PFSK-1 (cell line): ENCODE measurements at regions not wholly inside any gene's neighbourhood (a gene's known extent, or its start where the extent isn't known, plus 50 kb on each side); places are given as distances from the start of the nearest gene placed in this dataset.

Source experiments
- FOXP2 ChIP-seq: optimal IDR thresholded peaks from 2 replicates; pipeline ENCODE3; 2011; ENCODE audit warnings: borderline replicate concordance, control low read depth, inconsistent platforms; ENCODE audit not compliant: insufficient read depth; ENCODE audit errors: extremely low read length, extremely low read depth
- POLR2AphosphoS5 ChIP-seq: IDR thresholded peaks from 2 replicates; pipeline ENCODE4 v1.6.1; 2012; ENCODE audit warnings: low read depth, mild to moderate bottlenecking, control low read depth, low read length, moderate library complexity
- REST ChIP-seq, 2 experiments: IDR thresholded peaks; 2 replicates each; pipeline versions ENCODE4 v1.6.1 to v1.8.0; 2011 to 2012; ENCODE audit warnings: low read depth in 2 of 2, low read length in 2 of 2, control low read depth in 1 of 2, inconsistent platforms in 1 of 2, mild to moderate bottlenecking in 1 of 2, moderate library complexity in 1 of 2; ENCODE audit not compliant: insufficient read depth in 1 of 2
- SIN3A ChIP-seq: IDR thresholded peaks from 2 replicates; pipeline ENCODE4 v1.6.1; 2012; ENCODE audit warnings: mild to moderate bottlenecking, low read length, moderate library complexity, borderline replicate concordance; ENCODE audit not compliant: insufficient read depth
- TAF1 ChIP-seq: IDR thresholded peaks from 2 replicates; pipeline ENCODE4 v1.6.1; 2012; ENCODE audit warnings: low read length, control low read depth, borderline replicate concordance; ENCODE audit not compliant: insufficient read depth

- TF ChIP-seq TAF1 (no peak), REST (IDR thresholded peaks at IDR 0.05; ENCODE audit: insufficient read depth in 1 of 2, low read depth in 2 of 2, low read length in 2 of 2) (no peak), FOXP2 (no peak), POLR2AphosphoS5 (no peak), SIN3A (no peak)
These were observed 62.8 kb upstream of the FAM20C start for GRCh38 chr7:129366-130221.

GRCh38 chr7:130222-130572 is 62.2 kb upstream of the FAM20C start:
- TF ChIP-seq SIN3A (no peak), TAF1 (no peak), FOXP2 (no peak), REST (IDR thresholded peaks at IDR 0.05; ENCODE audit: insufficient read depth in 1 of 2, low read depth in 2 of 2, low read length in 2 of 2) (no peak), POLR2AphosphoS5 (no peak)

- TF ChIP-seq POLR2AphosphoS5, result no peak
- TF ChIP-seq SIN3A, result no peak
- no peak for TF ChIP-seq TAF1
- no peak for TF ChIP-seq FOXP2
- no peak for TF ChIP-seq REST (IDR thresholded peaks at IDR 0.05; ENCODE audit: insufficient read depth in 1 of 2, low read depth in 2 of 2, low read length in 2 of 2)
These were observed 61.2 kb upstream of the FAM20C start for GRCh38 chr7:130875-131780.

- TF ChIP-seq REST (IDR thresholded peaks at IDR 0.05; ENCODE audit: insufficient read depth in 1 of 2, low read depth in 2 of 2, low read length in 2 of 2) (no peak), TAF1 (no peak), POLR2AphosphoS5 (no peak), FOXP2 (no peak), SIN3A (no peak)
These were observed 60.4 kb upstream of the FAM20C start for GRCh38 chr7:131781-132482.
